CD14-positive monocyte (primary cell): ENCODE measurements at regions not wholly inside any gene's neighbourhood (a gene's known extent, or its start where the extent isn't known, plus 50 kb on each side); places are given as distances from the start of the nearest gene placed in this dataset.

Experiments
- DNase-seq, 3 donors: peaks; one replicate each; pipeline ENCODE4 v3.0.0-alpha.2; 2011 to 2022
- H2AFZ ChIP-seq: 2 replicates; pipeline ENCODE4 v1.6.0; 2012; ENCODE audit warnings: mild to moderate bottlenecking, low read depth, low read length, inconsistent platforms; ENCODE audit not compliant: insufficient read depth, poor library complexity, severe bottlenecking
- H3K27ac ChIP-seq, 2 donors: 1 replicate in 1 of 2; 2 replicates in 1 of 2; pipeline ENCODE4 v1.5.1; 2012 to 2013; ENCODE audit warnings: low read length in 2 of 2, control low read depth in 1 of 2, inconsistent platforms in 1 of 2, low read depth in 1 of 2, mild to moderate bottlenecking in 1 of 2
- H3K27me3 ChIP-seq, 2 donors: one replicate each; pipeline versions ENCODE4 v1.6.0 to v1.6.1; 2011 to 2013; ENCODE audit warnings: low read length in 2 of 2; ENCODE audit not compliant: control insufficient read depth in 2 of 2, insufficient read depth in 2 of 2
- H3K36me3 ChIP-seq, 2 donors: replicated peaks in 1 of 2; 1 replicate in 1 of 2; 2 replicates in 1 of 2; pipeline versions ENCODE4 v1.5.1 to v1.6.1; 2012 to 2013; ENCODE audit warnings: low read length in 2 of 2, control low read depth in 1 of 2, inconsistent platforms in 1 of 2, mild to moderate bottlenecking in 1 of 2; ENCODE audit not compliant: insufficient read depth in 2 of 2, control insufficient read depth in 1 of 2
- H3K4me1 ChIP-seq, 2 donors: 1 replicate in 1 of 2; 2 replicates in 1 of 2; pipeline versions ENCODE4 v1.5.1 to v1.6.1; 2012 to 2013; ENCODE audit warnings: low read length in 2 of 2, control low read depth in 1 of 2, inconsistent platforms in 1 of 2, mild to moderate bottlenecking in 1 of 2, moderate library complexity in 1 of 2; ENCODE audit not compliant: insufficient read depth in 2 of 2, control insufficient read depth in 1 of 2
- H3K4me2 ChIP-seq: replicated peaks from 2 replicates; pipeline ENCODE3; 2012; ENCODE audit warnings: low read length, moderate library complexity, mild to moderate bottlenecking; ENCODE audit not compliant: poor library complexity, severe bottlenecking; ENCODE audit errors: extremely low read depth
- H3K4me3 ChIP-seq, 3 experiments: fragments of 200-600 bp in 1 of 3; sonication (generic) in 1 of 3; replicated peaks in 1 of 3; 1 replicate in 2 of 3; 2 replicates in 1 of 3; pipeline ENCODE4 v1.5.1; 2011 to 2013; ENCODE audit warnings: low read length in 3 of 3, mild to moderate bottlenecking in 3 of 3, control low read depth in 2 of 3, low read depth in 2 of 3, inconsistent platforms in 1 of 3, moderate library complexity in 1 of 3
- H3K79me2 ChIP-seq: 2 replicates; pipeline ENCODE4 v1.6.0; 2012; ENCODE audit warnings: mild to moderate bottlenecking, control low read depth, inconsistent platforms, low read length, moderate library complexity; ENCODE audit not compliant: insufficient read depth
- H3K9ac ChIP-seq: 2 replicates; pipeline ENCODE4 v1.6.0; 2017; ENCODE audit warnings: low read length, mild to moderate bottlenecking; ENCODE audit not compliant: insufficient read depth, poor library complexity, severe bottlenecking
- H3K9me3 ChIP-seq, 2 donors: replicated peaks in 1 of 2; 1 replicate in 1 of 2; 2 replicates in 1 of 2; pipeline versions ENCODE4 v1.5.1 to v1.6.1; 2012 to 2013; ENCODE audit warnings: low read length in 2 of 2, control low read depth in 1 of 2; ENCODE audit not compliant: control insufficient read depth in 1 of 2, insufficient read depth in 1 of 2
- H4K20me1 ChIP-seq: 2 replicates; pipeline ENCODE4 v1.6.0; 2012; ENCODE audit warnings: mild to moderate bottlenecking, low read length, control low read depth, moderate library complexity; ENCODE audit not compliant: insufficient read depth
- H3K27ac Mint-ChIP-seq, 7 donors: one replicate each; pipeline ENCODE4 v1.8.0; 2020; ENCODE audit warnings: mild to moderate bottlenecking in 7 of 7, mixed read lengths in 7 of 7, moderate library complexity in 6 of 7, inconsistent platforms in 2 of 7
- H3K27me3 Mint-ChIP-seq, 3 donors: one replicate each; pipeline ENCODE4 v1.8.0; 2021 to 2022; ENCODE audit warnings: low read depth in 3 of 3, mild to moderate bottlenecking in 3 of 3, mixed read lengths in 3 of 3, moderate library complexity in 3 of 3, inconsistent platforms in 1 of 3
- H3K36me3 Mint-ChIP-seq, 2 donors: one replicate each; pipeline ENCODE4 v1.8.0; 2020; ENCODE audit warnings: mixed read lengths in 2 of 2, inconsistent platforms in 1 of 2, mild to moderate bottlenecking in 1 of 2
- H3K4me1 Mint-ChIP-seq: one replicate; pipeline ENCODE4 v1.8.0; 2020; ENCODE audit warnings: mild to moderate bottlenecking, mixed read lengths
- H3K4me3 Mint-ChIP-seq, 2 donors: one replicate each; pipeline ENCODE4 v1.8.0; 2020; ENCODE audit warnings: mild to moderate bottlenecking in 2 of 2, mixed read lengths in 2 of 2, moderate library complexity in 1 of 2
- H3K9me3 Mint-ChIP-seq, 7 donors: one replicate each; pipeline ENCODE4 v1.8.0; 2020 to 2022; ENCODE audit warnings: mixed read lengths in 7 of 7, mild to moderate bottlenecking in 6 of 7, moderate library complexity in 6 of 7, inconsistent platforms in 2 of 7
- WGBS: methylation state at CpG from one replicate; pipeline ENCODE4 v1.1.5; 2013; ENCODE audit warnings: missing lambda C conversion rate; ENCODE audit not compliant: insufficient coverage; 5-methylcytosine and 5-hydroxymethylcytosine counted together
- intact Hi-C, 2 donors: fragments of 100-400 bp; cut with micrococcal nuclease; formaldehyde crosslinking; loops; one replicate each; pipeline versions ENCODE4 v1.15.0 to v1.15.1; 2023
- TF ChIP-seq, protein P1 (sequence below): fragments of 200-600 bp; IDR thresholded peaks from one replicate; pipeline ENCODE4 v1.8.0; 2022; ENCODE audit warnings: antibody characterized with exemption, mild to moderate bottlenecking

DNA sequence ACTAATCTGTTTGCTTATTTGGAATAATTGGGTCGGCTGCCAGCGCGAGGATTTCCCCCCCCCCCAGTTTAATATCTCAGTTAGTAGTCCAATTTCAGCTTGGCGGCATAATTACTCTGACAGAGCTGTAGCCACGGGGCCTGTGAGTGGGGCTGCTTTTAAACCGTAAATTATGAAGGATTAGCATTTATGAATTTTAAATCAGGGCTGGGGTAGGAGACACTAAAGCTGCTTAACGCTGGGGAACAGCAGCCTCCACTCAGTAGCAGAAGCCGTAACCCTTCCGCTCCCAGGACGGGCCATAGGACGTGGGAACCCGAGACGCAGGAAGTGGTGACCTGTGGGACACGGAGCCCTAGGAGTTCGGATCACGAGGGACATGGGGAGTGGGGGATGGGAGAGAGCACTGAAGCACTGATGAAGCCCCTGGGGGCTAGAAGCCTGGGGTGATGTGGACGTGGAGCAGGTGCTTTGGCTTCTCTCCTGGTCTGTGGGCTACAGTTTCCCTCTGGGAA is 66.2 kb upstream of the LMO1 start:
- Mint-ChIP-seq H3K27ac (peak overlapping the region in 1 of 7 donors; percentile 53), H3K4me1 (peaks cover 52% of the 10 kb centered on the region), H3K4me3 (peak overlapping the region in 1 of 2 donors; percentile 42), H3K27me3 (peaks cover 0 to 6% (median 3%) of the 10 kb centered on the region in 3 donors), H3K36me3 (no peaks in the 10 kb centered on the region), H3K9me3 (peaks cover 0 to 3% (median 0%) of the 10 kb centered on the region in 7 donors)
- no peak overlapping the region for H3K9ac ChIP-seq
- DNase-seq, result no peak
- intact Hi-C loops, result loop anchor here in 1 of 2 donors (10.0 kb wide), 2 partner anchors 235 to 355 kb away; partner anchors contain the start of genes RPL27A and TRIM66
- no peaks in the 10 kb centered on the region for H4K20me1 ChIP-seq
- no peak overlapping the region for H2AFZ ChIP-seq
- H3K4me3 ChIP-seq, result no peak overlapping the region
- no peak overlapping the region for H3K4me2 ChIP-seq
- 68% methylated on average over 10 of the region's 17 CpGs for WGBS
- TF ChIP-seq, protein P1, sequence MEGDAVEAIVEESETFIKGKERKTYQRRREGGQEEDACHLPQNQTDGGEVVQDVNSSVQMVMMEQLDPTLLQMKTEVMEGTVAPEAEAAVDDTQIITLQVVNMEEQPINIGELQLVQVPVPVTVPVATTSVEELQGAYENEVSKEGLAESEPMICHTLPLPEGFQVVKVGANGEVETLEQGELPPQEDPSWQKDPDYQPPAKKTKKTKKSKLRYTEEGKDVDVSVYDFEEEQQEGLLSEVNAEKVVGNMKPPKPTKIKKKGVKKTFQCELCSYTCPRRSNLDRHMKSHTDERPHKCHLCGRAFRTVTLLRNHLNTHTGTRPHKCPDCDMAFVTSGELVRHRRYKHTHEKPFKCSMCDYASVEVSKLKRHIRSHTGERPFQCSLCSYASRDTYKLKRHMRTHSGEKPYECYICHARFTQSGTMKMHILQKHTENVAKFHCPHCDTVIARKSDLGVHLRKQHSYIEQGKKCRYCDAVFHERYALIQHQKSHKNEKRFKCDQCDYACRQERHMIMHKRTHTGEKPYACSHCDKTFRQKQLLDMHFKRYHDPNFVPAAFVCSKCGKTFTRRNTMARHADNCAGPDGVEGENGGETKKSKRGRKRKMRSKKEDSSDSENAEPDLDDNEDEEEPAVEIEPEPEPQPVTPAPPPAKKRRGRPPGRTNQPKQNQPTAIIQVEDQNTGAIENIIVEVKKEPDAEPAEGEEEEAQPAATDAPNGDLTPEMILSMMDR, result no peak
- H3K79me2 ChIP-seq, result no peaks in the 10 kb centered on the region
- H3K9me3 ChIP-seq, result no peaks in the 10 kb centered on the region
- H3K27me3 ChIP-seq, result no peaks in the 10 kb centered on the region
- no peak overlapping the region for H3K27ac ChIP-seq
- peaks cover 54 to 68% of the 10 kb centered on the region in 2 donors for H3K4me1 ChIP-seq
- H3K36me3 ChIP-seq, result no peaks in the 10 kb centered on the region

GRCh38 chr11:8329336-8329735 is 65.7 kb upstream of the LMO1 start:
- H3K27ac ChIP-seq, result peak overlapping the region in 1 of 2 donors; percentile 76
- no peaks in the 10 kb centered on the region for H3K9me3 ChIP-seq
- H3K9me3 Mint-ChIP-seq, result peaks cover 0 to 3% (median 0%) of the 10 kb centered on the region in 7 donors
- no peaks in the 10 kb centered on the region for H3K36me3 ChIP-seq
- H3K27me3 Mint-ChIP-seq, result peaks cover 0 to 6% (median 3%) of the 10 kb centered on the region in 3 donors
- no CpG with 5 or more reads among the region's 6 CpGs for WGBS
- no peak for DNase-seq
- peak overlapping the region; percentile 48 for H3K4me2 ChIP-seq
- no peaks in the 10 kb centered on the region for H4K20me1 ChIP-seq
- H3K36me3 Mint-ChIP-seq, result no peaks in the 10 kb centered on the region
- H2AFZ ChIP-seq, result no peak overlapping the region
- H3K4me3 ChIP-seq, result peak overlapping the region in 1 of 3 experiments; percentile 26
- no peak overlapping the region for H3K9ac ChIP-seq
- peak overlapping the region in 2 of 7 donors; percentile 25 to 90 for H3K27ac Mint-ChIP-seq
- intact Hi-C loops, result loop anchor here in 1 of 2 donors (10.0 kb wide), 1 partner anchor 235 kb away; no protein-coding TSS in a partner anchor
- TF ChIP-seq, protein P1, result no peak
- H3K79me2 ChIP-seq, result no peaks in the 10 kb centered on the region
- peaks cover 51 to 62% of the 10 kb centered on the region in 2 donors for H3K4me1 ChIP-seq
- H3K4me3 Mint-ChIP-seq, result no peak overlapping the region
- no peaks in the 10 kb centered on the region for H3K27me3 ChIP-seq
- peaks cover 48% of the 10 kb centered on the region for H3K4me1 Mint-ChIP-seq
